HG02588 (cell line): ENCODE measurements at regions not wholly inside any gene's neighbourhood (a gene's known extent, or its start where the extent isn't known, plus 50 kb on each side); places are given as distances from the start of the nearest gene placed in this dataset.

Experiments
- ATAC-seq: cut with Tn5 transposase; IDR thresholded peaks from one replicate; pipeline ENCODE4 v1.9.1; 2021; ENCODE audit warnings: mild to moderate bottlenecking, moderate library complexity; ENCODE audit not compliant: unreplicated experiment

- ATAC-seq = no peak
These were observed 736.9 kb downstream of the TLE1 start for GRCh38 chr9:80952363-80952922.

DNA sequence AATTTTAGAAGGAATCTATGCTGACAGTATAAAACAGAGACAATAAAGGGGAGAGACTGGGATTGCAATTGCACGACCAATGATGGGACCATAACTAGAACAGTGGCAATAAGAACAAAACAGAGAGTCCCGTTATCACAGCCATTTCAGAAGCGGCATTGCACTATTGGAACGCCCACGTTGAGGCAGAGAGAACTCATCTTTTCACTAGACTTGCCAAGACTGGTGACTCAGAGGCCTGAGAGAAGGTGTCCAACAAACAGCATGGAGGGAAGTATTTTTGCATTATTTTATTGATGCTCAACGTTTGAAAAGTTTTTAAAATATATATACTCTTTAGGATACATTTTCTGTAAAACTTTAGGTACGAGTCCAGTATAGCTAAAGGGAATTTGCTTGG is 737.7 kb downstream of the TLE1 start:
- ATAC-seq = no peak

- ATAC-seq = no peak
These were observed 740.5 kb downstream of the TLE1 start for GRCh38 chr9:80948876-80949275.

GRCh38 chr9:80948066-80948465 is 741.3 kb downstream of the TLE1 start:
- ATAC-seq = no peak

DNA sequence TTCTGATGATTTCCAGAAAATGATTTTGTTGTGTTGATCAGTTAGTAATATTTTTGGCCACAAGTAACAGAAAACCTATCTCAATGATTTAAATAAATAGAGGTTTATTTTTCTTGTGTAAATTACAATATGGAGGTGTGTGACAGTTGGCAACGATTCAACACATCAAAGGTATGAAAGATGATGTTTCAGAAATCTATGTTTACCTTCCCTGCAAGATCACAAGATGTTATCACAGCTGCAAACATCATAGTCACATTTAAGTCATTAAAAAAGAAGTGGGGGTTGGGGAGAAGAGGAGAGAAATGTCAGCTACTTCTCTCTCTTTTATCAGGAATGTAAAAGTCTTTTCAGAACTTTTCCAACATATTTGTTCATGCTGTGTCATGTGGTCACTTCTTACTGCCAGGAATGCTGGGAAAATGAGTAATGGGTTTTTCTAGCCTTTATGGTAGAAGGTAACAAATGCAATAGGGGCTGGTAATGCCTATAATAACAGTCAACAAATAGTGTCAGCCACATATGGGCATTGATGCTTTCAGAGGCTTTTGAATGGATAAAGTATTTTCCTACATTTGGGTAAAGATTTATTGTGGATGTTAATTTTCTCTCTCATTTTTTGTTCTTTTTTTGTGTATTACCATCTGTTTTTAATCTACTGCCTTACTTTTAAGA is 742.7 kb downstream of the TLE1 start:
- ATAC-seq = no peak

- ATAC-seq = no peak
These were observed 743.9 kb downstream of the TLE1 start for GRCh38 chr9:80945436-80945835.

- ATAC-seq = no peak
These were observed 751.7 kb downstream of the TLE1 start for GRCh38 chr9:80937645-80938044.

GRCh38 chr9:80934095-80934494 is 755.3 kb downstream of the TLE1 start:
- no peak for ATAC-seq

- ATAC-seq = no peak
These were observed 756.2 kb downstream of the TLE1 start for GRCh38 chr9:80932947-80933780.

DNA sequence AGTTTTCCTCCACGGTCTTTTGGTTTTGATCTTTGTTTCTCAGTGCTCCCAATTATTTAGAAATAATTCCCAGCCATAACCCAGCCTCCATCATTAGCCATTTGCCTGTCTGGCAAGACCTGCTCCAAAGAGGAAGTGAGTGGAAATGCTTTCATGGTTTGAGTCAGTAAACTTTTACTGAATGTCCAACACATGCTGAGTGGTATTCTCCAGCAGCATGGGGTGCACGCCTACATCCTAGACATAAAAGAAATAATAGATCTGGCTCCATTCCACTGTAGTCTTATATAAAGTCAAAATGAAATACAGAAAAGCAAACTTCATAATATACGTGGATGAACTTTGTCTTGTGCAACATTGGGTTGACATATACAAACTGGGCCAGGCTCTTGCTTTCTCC is 757.2 kb downstream of the TLE1 start:
- no peak for ATAC-seq

- no peak for ATAC-seq
These were observed 758.2 kb downstream of the TLE1 start for GRCh38 chr9:80931163-80931562.

DNA sequence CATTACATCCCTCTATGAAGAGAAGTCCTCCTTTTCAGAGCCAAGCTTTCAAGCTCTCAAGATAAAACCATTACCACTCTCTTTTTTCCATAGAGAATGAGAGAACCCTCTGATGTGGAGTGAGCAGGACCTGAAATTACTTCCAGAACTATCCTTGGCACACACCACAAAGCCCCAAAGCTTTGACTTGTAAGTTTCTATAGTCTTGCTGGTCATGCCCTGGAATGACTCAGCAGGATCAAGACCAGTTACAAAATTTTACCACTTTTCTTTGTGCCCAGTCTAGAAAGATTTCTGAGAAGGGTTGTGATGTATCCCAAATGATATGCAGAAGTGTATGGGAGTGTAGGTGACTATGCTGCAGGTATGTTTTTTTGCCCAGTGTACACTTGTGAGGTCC is 760.6 kb downstream of the TLE1 start:
- no peak for ATAC-seq

DNA sequence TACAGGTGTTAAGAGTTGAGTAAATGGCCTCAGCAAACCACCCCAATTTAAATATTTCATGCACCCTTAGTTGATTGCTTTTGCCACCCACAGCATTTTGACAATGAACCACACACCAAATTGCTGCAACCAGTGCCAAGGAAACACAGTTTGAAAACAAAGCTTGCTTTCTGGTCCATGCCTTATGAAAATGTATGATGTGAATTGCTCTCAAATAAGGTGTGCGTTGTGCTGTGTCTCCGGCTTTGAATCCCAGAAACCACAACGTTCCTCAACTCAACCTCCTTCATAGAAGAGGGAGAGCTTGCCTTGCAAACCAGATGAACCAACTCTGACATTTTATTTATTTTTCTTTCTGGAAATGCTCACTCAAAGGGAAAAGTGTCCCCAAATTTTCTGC is 762.7 kb downstream of the TLE1 start:
- ATAC-seq = no peak

- ATAC-seq = no peak
These were observed 766.8 kb downstream of the TLE1 start for GRCh38 chr9:80922544-80922943.

GRCh38 chr9:80906728-80907127 is 782.6 kb downstream of the TLE1 start:
- ATAC-seq = no peak

GRCh38 chr9:80899208-80899607 is 790.1 kb downstream of the TLE1 start:
- no peak for ATAC-seq

- no peak for ATAC-seq
These were observed 796.2 kb downstream of the TLE1 start for GRCh38 chr9:80893190-80893589.

GRCh38 chr9:80892703-80893102 is 796.6 kb downstream of the TLE1 start:
- no peak for ATAC-seq

DNA sequence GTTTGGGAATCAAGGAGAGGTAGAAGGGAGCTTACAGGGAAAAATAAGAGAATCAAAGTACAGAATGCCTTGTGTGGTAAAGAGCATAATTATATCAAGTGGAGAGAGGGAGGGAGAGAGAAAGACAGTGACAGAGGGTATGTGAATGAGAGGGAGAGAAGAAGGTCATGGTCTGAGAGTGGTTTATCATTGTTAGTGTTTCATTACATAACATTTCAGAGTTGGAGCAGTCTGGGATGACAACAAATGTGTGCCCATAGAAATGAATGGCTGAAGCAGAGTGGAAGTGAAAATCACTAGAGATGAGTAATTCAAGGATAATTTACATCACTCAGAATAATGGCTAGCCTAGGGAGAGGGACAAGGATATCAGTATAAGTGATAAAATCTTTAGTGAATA is 799.2 kb downstream of the TLE1 start:
- ATAC-seq = no peak

- ATAC-seq = no peak
These were observed 803.5 kb downstream of the TLE1 start for GRCh38 chr9:80885894-80886293.

DNA sequence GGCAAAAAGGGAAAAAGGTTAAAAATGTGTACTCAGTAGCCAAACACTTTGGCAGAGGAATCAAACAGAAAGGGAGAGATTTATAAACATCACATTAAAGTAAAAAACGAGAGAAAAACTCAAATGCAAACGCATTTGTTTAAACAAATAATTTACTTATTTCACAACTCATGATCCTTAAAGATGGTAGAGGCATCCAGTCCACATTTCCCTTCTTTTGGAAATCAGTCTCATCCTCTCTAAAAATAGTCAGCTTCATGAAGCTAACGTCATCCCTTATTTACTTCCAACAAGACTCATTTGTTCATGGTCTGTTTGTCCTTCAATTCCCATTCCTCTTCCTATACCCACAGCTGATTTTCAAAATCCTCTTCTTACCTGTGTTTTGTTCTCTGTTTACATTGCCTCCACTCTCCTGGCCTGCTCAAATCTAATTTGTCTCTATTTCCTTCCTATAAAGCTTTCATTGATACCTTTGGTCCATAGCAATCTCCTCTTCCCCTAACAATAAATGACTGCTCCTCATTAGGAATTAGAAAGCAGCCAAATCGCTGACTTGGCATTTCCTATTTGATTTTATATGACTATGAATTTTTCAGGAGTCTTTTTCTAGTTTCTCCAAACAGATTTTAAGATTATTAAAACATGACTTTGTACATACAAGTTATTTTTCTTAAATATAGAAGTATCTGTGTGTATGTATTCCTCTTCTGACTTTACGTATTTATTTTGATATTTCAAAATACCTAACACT is 805.3 kb downstream of the TLE1 start:
- no peak for ATAC-seq
